ENCODE measurements at regions not wholly inside any gene's neighbourhood (a gene's known extent, or its start where the extent isn't known, plus 50 kb on each side); places are given as distances from the start of the nearest gene placed in this dataset.

DNA sequence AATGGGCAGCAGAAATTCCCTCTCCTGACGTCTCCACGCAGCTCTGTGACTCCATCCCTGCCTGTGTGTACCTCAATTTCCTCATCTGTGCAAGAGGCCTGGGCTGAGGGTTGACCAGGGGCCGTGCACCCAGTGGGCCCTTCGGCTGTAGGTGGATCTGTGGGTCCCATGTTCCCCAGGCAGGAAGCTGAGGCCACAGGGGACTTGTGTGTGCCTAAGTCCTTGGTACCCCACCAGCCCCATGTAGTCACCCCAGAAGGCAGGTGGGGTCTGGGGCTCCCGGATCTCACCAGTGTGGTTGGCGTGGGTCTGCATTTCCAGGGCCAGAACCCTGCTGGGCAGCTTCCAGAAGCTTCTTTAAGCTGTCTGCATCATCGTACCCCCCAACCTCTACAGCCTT, 177.4 kb upstream of the GSE1 start:
- Histone ChIP-seq H3K4me1 (peaks cover 31% of the 10 kb centered on the region), H3K9me3 (no peaks in the 10 kb centered on the region), H3K4me3 (no peak overlapping the region), H3K36me3 (no peaks in the 10 kb centered on the region), H3K27ac (peak overlapping the region; percentile 91), H3K27me3 (no peaks in the 10 kb centered on the region)
- TF ChIP-seq, protein P1, sequence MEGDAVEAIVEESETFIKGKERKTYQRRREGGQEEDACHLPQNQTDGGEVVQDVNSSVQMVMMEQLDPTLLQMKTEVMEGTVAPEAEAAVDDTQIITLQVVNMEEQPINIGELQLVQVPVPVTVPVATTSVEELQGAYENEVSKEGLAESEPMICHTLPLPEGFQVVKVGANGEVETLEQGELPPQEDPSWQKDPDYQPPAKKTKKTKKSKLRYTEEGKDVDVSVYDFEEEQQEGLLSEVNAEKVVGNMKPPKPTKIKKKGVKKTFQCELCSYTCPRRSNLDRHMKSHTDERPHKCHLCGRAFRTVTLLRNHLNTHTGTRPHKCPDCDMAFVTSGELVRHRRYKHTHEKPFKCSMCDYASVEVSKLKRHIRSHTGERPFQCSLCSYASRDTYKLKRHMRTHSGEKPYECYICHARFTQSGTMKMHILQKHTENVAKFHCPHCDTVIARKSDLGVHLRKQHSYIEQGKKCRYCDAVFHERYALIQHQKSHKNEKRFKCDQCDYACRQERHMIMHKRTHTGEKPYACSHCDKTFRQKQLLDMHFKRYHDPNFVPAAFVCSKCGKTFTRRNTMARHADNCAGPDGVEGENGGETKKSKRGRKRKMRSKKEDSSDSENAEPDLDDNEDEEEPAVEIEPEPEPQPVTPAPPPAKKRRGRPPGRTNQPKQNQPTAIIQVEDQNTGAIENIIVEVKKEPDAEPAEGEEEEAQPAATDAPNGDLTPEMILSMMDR (IDR thresholded peaks at IDR 0.05): no peak
- TF ChIP-seq POLR2AphosphoS5 (IDR thresholded peaks at IDR 0.05; ENCODE audit: insufficient read depth in 1 of 2, low read depth in 1 of 2) (no peak), POLR2A (IDR thresholded peaks at IDR 0.05) (no peak)
- intact Hi-C loops (cut with DNase I): no loop called here
- no peak for DNase-seq (ENCODE audit: extremely low spot score in 2 of 2)

DNA sequence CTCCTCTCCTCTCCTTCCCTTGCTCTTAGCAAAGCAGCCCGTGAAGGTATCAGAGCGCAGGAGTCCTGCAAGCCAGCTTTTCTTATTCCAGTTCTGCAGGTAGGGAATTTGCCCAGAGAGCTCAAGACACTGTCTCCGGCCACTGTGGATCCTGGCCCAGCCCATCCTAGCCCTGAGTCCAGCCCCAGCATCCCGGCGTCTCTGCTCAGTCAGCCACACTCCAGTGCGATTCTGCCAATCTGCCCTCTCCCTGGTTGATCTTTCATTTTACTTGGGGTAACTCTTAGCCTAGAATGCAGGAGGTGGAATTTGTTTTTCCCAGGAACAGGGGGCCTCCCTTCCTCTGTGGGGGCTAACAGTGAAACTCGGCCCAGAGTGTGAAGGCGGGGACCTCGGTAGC, 176.9 kb upstream of the GSE1 start:
- peaks cover 31% of the 10 kb centered on the region for H3K4me1 ChIP-seq
- H3K36me3 ChIP-seq: no peaks in the 10 kb centered on the region
- intact Hi-C loops (cut with DNase I): no loop called here
- no peaks in the 10 kb centered on the region for H3K9me3 ChIP-seq
- TF ChIP-seq, protein P1 (IDR thresholded peaks at IDR 0.05): no peak
- TF ChIP-seq POLR2A (IDR thresholded peaks at IDR 0.05): no peak
- TF ChIP-seq POLR2AphosphoS5 (IDR thresholded peaks at IDR 0.05; ENCODE audit: insufficient read depth in 1 of 2, low read depth in 1 of 2): no peak
- no peak overlapping the region for H3K4me3 ChIP-seq
- no peaks in the 10 kb centered on the region for H3K27me3 ChIP-seq
- no peak for DNase-seq (ENCODE audit: extremely low spot score in 2 of 2)
- peak overlapping the region; percentile 91 for H3K27ac ChIP-seq

DNA sequence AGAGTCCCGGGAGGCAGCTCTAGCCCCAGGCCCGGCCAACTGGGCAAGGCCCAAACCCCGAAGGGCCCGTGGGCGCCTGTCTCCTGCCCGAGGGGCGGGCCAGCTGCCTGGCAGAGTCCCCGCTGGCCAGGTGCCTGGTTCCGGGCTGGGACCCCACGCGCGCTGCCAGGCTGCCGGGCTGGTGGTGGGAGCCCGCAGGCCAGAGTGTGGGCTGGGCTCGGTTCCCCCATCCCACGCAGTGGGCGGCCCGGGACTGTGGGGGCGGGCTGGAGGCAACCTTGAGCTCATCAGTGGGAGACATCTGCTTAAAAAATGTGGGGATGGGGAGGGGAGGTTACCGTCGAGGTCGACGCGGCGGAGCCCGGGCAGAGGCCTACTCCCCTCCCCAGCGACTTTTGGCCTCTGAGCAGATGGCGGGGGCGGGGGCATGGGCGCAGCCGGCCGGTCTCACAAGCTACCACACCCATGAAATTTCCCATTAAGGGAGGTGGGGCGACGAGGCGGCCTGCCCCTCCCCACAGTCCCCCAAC, 176.4 kb upstream of the GSE1 start:
- H3K4me3 ChIP-seq: peak overlapping the region; percentile 12 to 30
- no peaks in the 10 kb centered on the region for H3K27me3 ChIP-seq
- no peak for TF ChIP-seq POLR2A (IDR thresholded peaks at IDR 0.05)
- TF ChIP-seq, protein P1 (IDR thresholded peaks at IDR 0.05): no peak
- no peak for TF ChIP-seq POLR2AphosphoS5 (IDR thresholded peaks at IDR 0.05; ENCODE audit: insufficient read depth in 1 of 2, low read depth in 1 of 2)
- H3K27ac ChIP-seq: peak overlapping the region; percentile 91
- intact Hi-C loops (cut with DNase I): no loop called here
- no peaks in the 10 kb centered on the region for H3K36me3 ChIP-seq
- peaks cover 31% of the 10 kb centered on the region for H3K4me1 ChIP-seq
- no peak for DNase-seq (ENCODE audit: extremely low spot score in 2 of 2)
- no peaks in the 10 kb centered on the region for H3K9me3 ChIP-seq

GRCh38 chr16:85437166-85438052, 175.7 kb upstream of the GSE1 start:
- peak overlapping the region; percentile 12 to 30 for H3K4me3 ChIP-seq
- no peak for DNase-seq (ENCODE audit: extremely low spot score in 2 of 2)
- H3K4me1 ChIP-seq: peaks cover 31% of the 10 kb centered on the region

More at GRCh38 chr16:85437166-85438052, 175.7 kb upstream of the GSE1 start:
- Histone ChIP-seq H3K9me3 (no peaks in the 10 kb centered on the region), H3K27ac (peak overlapping the region; percentile 91), H3K36me3 (no peaks in the 10 kb centered on the region), H3K27me3 (no peaks in the 10 kb centered on the region)
- peak in 1 of 2 donors; percentile 79 for TF ChIP-seq POLR2AphosphoS5 (IDR thresholded peaks at IDR 0.05; ENCODE audit: insufficient read depth in 1 of 2, low read depth in 1 of 2)
- TF ChIP-seq POLR2A (IDR thresholded peaks at IDR 0.05): no peak
- TF ChIP-seq, protein P1 (IDR thresholded peaks at IDR 0.05): no peak
- intact Hi-C loops (cut with DNase I): no loop called here

Measured in vagina (tissue), 2 donors.